Hematopoietic multipotent progenitor cell treated with erythropoietin and hydrocortisone succinate and interleukin-3 and kit ligand, for 4 days (in vitro differentiated cells): ENCODE measurements at regions not wholly inside any gene's neighbourhood (a gene's known extent, or its start where the extent isn't known, plus 50 kb on each side); places are given as distances from the start of the nearest gene placed in this dataset.

Experiments
- DNase-seq: peaks from one replicate; pipeline ENCODE4 v3.0.0-alpha.2; 2015

GRCh38 chr7:121447243-121447910 is 51.3 kb upstream of the FAM3C start:
- no peak for DNase-seq

- DNase-seq = no peak
Measured at GRCh38 chr7:121446526-121446925, 50.4 kb upstream of the FAM3C start.
